K562 (cell line): ENCODE measurements at regions not wholly inside any gene's neighbourhood (a gene's known extent, or its start where the extent isn't known, plus 50 kb on each side); places are given as distances from the start of the nearest gene placed in this dataset.

Experiments used
- ATAC-seq: fragments of 200-7000 bp; cut with Tn5 transposase; 3 replicates; pipeline ENCODE4 v1.9.1; 2020; ENCODE audit warnings: moderate library complexity
- BruUV-seq: library from RNA; stranded (reverse); fragments of 400-500 nt; replicated peaks from 2 replicates; lab custom pipeline; 2021; lab: Mats Ljungman, UMichigan
- CTCF ChIA-PET: fragments of 300-600 bp; formaldehyde crosslinking; extraction: SDS; loops from one replicate; lab custom pipeline; 2021; ENCODE audit warnings: low intra/inter-chr PET ratio; lab: Yijun Ruan, JAX
- POLR2A ChIA-PET: fragments of 300-600, 350-650 bp; sonication (Branson Sonifier 250); formaldehyde crosslinking; extraction: SDS; loops from one replicate; lab custom pipeline; 2021; ENCODE audit warnings: antibody characterized with exemption, inconsistent platforms; lab: Yijun Ruan, JAX
- DNase-seq, 4 experiments: peaks; one replicate each; pipeline versions ENCODE4 v3.0.0 to v3.0.0-alpha.2; 2011 to 2018; ENCODE audit warnings: low spot score in 3 of 4, mixed read lengths in 3 of 4; ENCODE audit errors: extremely low read depth in 1 of 4
- FAIRE-seq: peaks from 2 replicates; lab custom pipeline; 2011; peaks lifted over from hg19 to GRCh38; lab: Jason Lieb, UNC
- H2AFZ ChIP-seq: 2 replicates; pipeline ENCODE4 v1.6.0; 2011; ENCODE audit warnings: low read depth, low read length, control low read depth, inconsistent platforms
- H3K27ac ChIP-seq: fragments of 200-600 bp; 3 replicates; pipeline ENCODE4 v1.8.0; 2011; ENCODE audit warnings: low read depth, mild to moderate bottlenecking, control low read depth, inconsistent platforms, low read length, moderate library complexity, mixed read lengths; ENCODE audit errors: extremely low read depth
- H3K27me3 ChIP-seq, 2 experiments: fragments of 300-600 bp in 1 of 2; 2 replicates in 1 of 2; 3 replicates in 1 of 2; pipeline versions ENCODE4 v1.6.0 to v1.8.0; 2011; ENCODE audit warnings: inconsistent platforms in 2 of 2, low read length in 2 of 2, mild to moderate bottlenecking in 1 of 2, mixed read lengths in 1 of 2, moderate library complexity in 1 of 2; ENCODE audit not compliant: control insufficient read depth in 2 of 2, insufficient read depth in 2 of 2
- H3K36me3 ChIP-seq: fragments of 300-600 bp; 3 replicates; pipeline ENCODE4 v1.8.0; 2011; ENCODE audit warnings: mild to moderate bottlenecking, low read length, inconsistent platforms; ENCODE audit not compliant: control insufficient read depth, insufficient read depth
- H3K4me1 ChIP-seq, 2 experiments: fragments of 200-600 bp in 1 of 2; replicated peaks in 1 of 2; 2 replicates in 1 of 2; 3 replicates in 1 of 2; pipeline versions ENCODE4 v1.5.1 to v1.8.0; 2011; ENCODE audit warnings: inconsistent platforms in 2 of 2, low read length in 2 of 2, mild to moderate bottlenecking in 1 of 2, mixed read lengths in 1 of 2, moderate library complexity in 1 of 2; ENCODE audit not compliant: control insufficient read depth in 2 of 2, insufficient read depth in 2 of 2
- H3K4me2 ChIP-seq: 2 replicates; pipeline ENCODE4 v1.6.1; 2011; ENCODE audit warnings: low read length, control low read depth, inconsistent platforms, mixed read lengths; ENCODE audit not compliant: insufficient read depth
- H3K4me3 ChIP-seq: fragments of 200-600 bp; sonication (generic), shearing (Covaris generic); 2 replicates; pipeline ENCODE4 v1.5.1; 2016; ENCODE audit warnings: control low read depth, inconsistent platforms
- H3K79me2 ChIP-seq: fragments of 200-600 bp; 3 replicates; pipeline ENCODE4 v1.8.0; 2011; ENCODE audit warnings: low read length, inconsistent platforms; ENCODE audit not compliant: control insufficient read depth, insufficient read depth
- H3K9ac ChIP-seq, 2 experiments: 2 replicates each; pipeline versions ENCODE4 v1.6.0 to v1.6.1; 2011; ENCODE audit warnings: low read depth in 2 of 2, low read length in 2 of 2, control low read depth in 1 of 2, inconsistent platforms in 1 of 2, mild to moderate bottlenecking in 1 of 2, mixed read lengths in 1 of 2; ENCODE audit not compliant: insufficient read depth in 1 of 2
- H3K9me1 ChIP-seq: one replicate; pipeline ENCODE4 v1.6.0; 2011; ENCODE audit warnings: inconsistent platforms, mild to moderate bottlenecking, low read length, moderate library complexity; ENCODE audit not compliant: control insufficient read depth, insufficient read depth
- H3K9me3 ChIP-seq: replicated peaks from 2 replicates; pipeline ENCODE4 v1.5.1; 2011; ENCODE audit warnings: low read depth, low read length, inconsistent platforms; ENCODE audit not compliant: control insufficient read depth, insufficient read depth
- H4K20me1 ChIP-seq: replicated peaks from 2 replicates; pipeline ENCODE4 v1.6.1; 2011; ENCODE audit warnings: low read length, inconsistent platforms, mixed read lengths; ENCODE audit not compliant: control insufficient read depth, insufficient read depth
- CBX2 ChIP-seq: fragments of 200-600 bp; sonication (generic); IDR thresholded peaks from one replicate; pipeline ENCODE4 v1.6.1; 2012; ENCODE audit warnings: mild to moderate bottlenecking, low read length, inconsistent platforms; ENCODE audit not compliant: insufficient read depth, poor library complexity, severe bottlenecking
- ESRRB ChIP-seq: fragments of 250-450 bp; sonication (Bioruptor Pico); IDR thresholded peaks from 2 replicates; pipeline ENCODE4 v1.5.0; 2020; ENCODE audit warnings: mild to moderate bottlenecking, moderate library complexity, borderline replicate concordance
- GTF2F1 ChIP-seq: IDR thresholded peaks from 2 replicates; pipeline ENCODE4 v1.6.1; 2011; ENCODE audit warnings: low read depth, low read length, improper control_type of control experiment
- IRF1 ChIP-seq: sonication (generic); formaldehyde crosslinking; IDR thresholded peaks from 2 replicates; pipeline ENCODE4 v1.8.0; 2022; ENCODE audit warnings: missing genetic modification reagents, mild to moderate bottlenecking, borderline replicate concordance
- JUND ChIP-seq, 2 experiments: IDR thresholded peaks; 2 replicates in 1 of 2; 3 replicates in 1 of 2; pipeline ENCODE4 v1.6.1; 2011; ENCODE audit warnings: borderline replicate concordance in 2 of 2, low read depth in 2 of 2, low read length in 2 of 2, improper control_type of control experiment in 1 of 2, missing biosample characterization in 1 of 2, missing genetic modification characterization in 1 of 2, missing genetic modification reagents in 1 of 2
- STAT5B ChIP-seq: fragments of 250-450 bp; sonication (Bioruptor Pico); IDR thresholded peaks from 2 replicates; pipeline ENCODE4 v1.8.0; 2021; ENCODE audit warnings: mild to moderate bottlenecking, inconsistent platforms
- TBP ChIP-seq: optimal IDR thresholded peaks from 2 replicates; pipeline ENCODE3; 2011; ENCODE audit warnings: low read depth, low read length, improper control_type of control experiment
- TCF7L2 ChIP-seq: fragments of 150-350 bp; IDR thresholded peaks from 2 replicates; pipeline ENCODE4 v1.6.1; 2016; ENCODE audit warnings: low read depth, mild to moderate bottlenecking, low read length, moderate library complexity
- THRB ChIP-seq: fragments of 450-650 bp; formaldehyde crosslinking; conservative IDR thresholded peaks from 2 replicates; pipeline ENCODE4 v1.4.0; 2022; ENCODE audit warnings: mild to moderate bottlenecking, missing genetic modification characterization
- TSC22D4 ChIP-seq: fragments of 450-650 bp; IDR thresholded peaks from 2 replicates; pipeline ENCODE4 v1.6.1; 2016; ENCODE audit warnings: missing genetic modification characterization, missing biosample characterization, control low read depth
- ZBTB8A ChIP-seq: fragments of 450-650 bp; IDR thresholded peaks from 2 replicates; pipeline ENCODE4 v1.6.1; 2018; ENCODE audit warnings: mild to moderate bottlenecking, moderate library complexity; ENCODE audit not compliant: partially characterized antibody
- WGBS: fragments of 100-300 bp; shearing (Covaris generic); methylation state at CpG from one replicate; pipeline ENCODE4 v1.1.6; 2016; ENCODE audit warnings: low coverage, mixed read lengths; ENCODE audit not compliant: insufficient coverage; ENCODE audit errors: missing lambda C conversion rate; 5-methylcytosine and 5-hydroxymethylcytosine counted together
- in situ Hi-C: fragments of 300-500 bp; cut with MboI; formaldehyde crosslinking; loops from 4 replicates; pipeline ENCODE4 v1.15.0; 2018; ENCODE audit warnings: inconsistent platforms, mixed read lengths
- intact Hi-C: fragments of 100-400 bp; cut with micrococcal nuclease; formaldehyde crosslinking; loops from 2 replicates; pipeline ENCODE4 v1.14.2; 2022

GRCh38 chr1:87565861-87566260 lies 237.2 kb downstream of the LMO4 start:
- H3K9me3 ChIP-seq = no peaks in the 10 kb centered on the region
- intact Hi-C loops = no loop called here

More at GRCh38 chr1:87565861-87566260, 237.2 kb downstream of the LMO4 start:
- WGBS = 0% methylated on average over 5 of the region's 5 CpGs
- Histone ChIP-seq H4K20me1 (no peaks in the 10 kb centered on the region), H3K9me1 (no peaks in the 10 kb centered on the region), H3K9ac (no peak overlapping the region), H3K27me3 (no peaks in the 10 kb centered on the region), H3K4me1 (no peaks in the 10 kb centered on the region), H3K4me3 (no peak overlapping the region), H2AFZ (no peak overlapping the region), H3K27ac (no peak overlapping the region), H3K4me2 (no peak overlapping the region), H3K36me3 (no peaks in the 10 kb centered on the region), H3K79me2 (no peaks in the 10 kb centered on the region)
- DNase-seq (no peak), FAIRE-seq (no peak), ATAC-seq (no peak)
- no TSS peak for BruUV-seq
- ChIA-PET CTCF (no interaction called here), POLR2A (interaction anchor here (0.6 kb wide), 1 partner anchor 35 kb away, joined by 3 read pairs; no protein-coding TSS in a partner anchor)
- in situ Hi-C loops = no loop called here
- TF ChIP-seq GTF2F1 (no peak), IRF1 (CRISPR knock-in tag) (no peak), TSC22D4 (tag) (no peak), TCF7L2 (no peak), CBX2 (no peak), STAT5B (CRISPR knock-in tag) (no peak), ZBTB8A (no peak), JUND (IDR thresholded peaks at IDR 0.05; ENCODE audit: borderline replicate concordance, low read depth, low read length) (no peak), JUND (tag; IDR thresholded peaks at IDR 0.05; ENCODE audit: borderline replicate concordance, low read depth, low read length) (no peak), TBP (no peak), THRB (CRISPR knock-in tag) (no peak), ESRRB (CRISPR knock-in tag) (no peak)
